Adrenal gland (tissue), 9 donors: ENCODE measurements at regions not wholly inside any gene's neighbourhood (a gene's known extent, or its start where the extent isn't known, plus 50 kb on each side); places are given as distances from the start of the nearest gene placed in this dataset.

Experiments
- DNase-seq, 7 donors: peaks; one replicate each; pipeline ENCODE4 v3.0.0-alpha.2; 2019 to 2020
- H3K27ac ChIP-seq, 5 donors: fragments of 200-600 bp; sonication (generic) in 4 of 5; 1 replicate in 3 of 5; 2 replicates in 2 of 5; pipeline versions ENCODE4 v1.5.1 to v1.8.0; 2016 to 2020; ENCODE audit warnings: mild to moderate bottlenecking in 1 of 5
- H3K27me3 ChIP-seq: fragments of 200-600 bp; 2 replicates; pipeline ENCODE4 v1.8.0; 2021
- H3K36me3 ChIP-seq, 2 donors: fragments of 200-600 bp; replicated peaks in 1 of 2; 1 replicate in 1 of 2; 2 replicates in 1 of 2; pipeline versions ENCODE4 v1.5.1 to v1.8.0; 2018 to 2022
- H3K4me1 ChIP-seq, 2 donors: fragments of 200-600 bp; replicated peaks in 1 of 2; 1 replicate in 1 of 2; 2 replicates in 1 of 2; pipeline versions ENCODE4 v1.5.1 to v1.8.0; 2018 to 2021
- H3K4me3 ChIP-seq, 4 donors: fragments of 200-600 bp; sonication (generic) in 3 of 4; one replicate each; pipeline ENCODE4 v1.5.1; 2016 to 2018
- H3K9me3 ChIP-seq, 3 donors: fragments of 200-600 bp; sonication (generic) in 1 of 3; replicated peaks in 1 of 3; 1 replicate in 2 of 3; 2 replicates in 1 of 3; pipeline versions ENCODE4 v1.5.1 to v1.8.0; 2016 to 2021
- POLR2A ChIP-seq, 2 donors: fragments of 450-650 bp; IDR thresholded peaks; one replicate each; pipeline ENCODE4 v1.6.1; 2017; ENCODE audit warnings: antibody characterized with exemption in 2 of 2, mild to moderate bottlenecking in 2 of 2, moderate library complexity in 1 of 2
- WGBS, 4 donors: extraction: QIAGEN DNeasy Blood & Tissue Kit in 2 of 4; methylation state at CpG; one replicate each; pipeline versions ENCODE4 v1.1.5 to v1.1.7; 2013 to 2017; 5-methylcytosine and 5-hydroxymethylcytosine counted together
- intact Hi-C, 2 donors: fragments of 100-400 bp; cut with DNase I; formaldehyde crosslinking; loops; one replicate each; pipeline versions ENCODE4 v1.14.1 to v1.15.0; 2022 to 2023
- TF ChIP-seq, protein P1 (sequence below), 6 experiments: fragments of 450-650 bp in 4 of 6; fragments of 200-600 bp in 2 of 6; sonication (generic) in 1 of 6; IDR thresholded peaks; 1 replicate in 5 of 6; 2 replicates in 1 of 6; pipeline versions ENCODE4 v1.5.1 to v1.8.0; 2016 to 2021; ENCODE audit warnings: antibody characterized with exemption in 6 of 6, mild to moderate bottlenecking in 2 of 6, moderate library complexity in 1 of 6
- donor health status: healthy with polysubstance abuse.
- donor health status: Bipolar disorder and iron deficiency.
- donor health status: DM: yes; HTN: yes; CAD: no.
- donor health status: DM: no; HTN: no; CAD: no.
- donor health status: DM: no; HTN: no; CAD: no.

DNA sequence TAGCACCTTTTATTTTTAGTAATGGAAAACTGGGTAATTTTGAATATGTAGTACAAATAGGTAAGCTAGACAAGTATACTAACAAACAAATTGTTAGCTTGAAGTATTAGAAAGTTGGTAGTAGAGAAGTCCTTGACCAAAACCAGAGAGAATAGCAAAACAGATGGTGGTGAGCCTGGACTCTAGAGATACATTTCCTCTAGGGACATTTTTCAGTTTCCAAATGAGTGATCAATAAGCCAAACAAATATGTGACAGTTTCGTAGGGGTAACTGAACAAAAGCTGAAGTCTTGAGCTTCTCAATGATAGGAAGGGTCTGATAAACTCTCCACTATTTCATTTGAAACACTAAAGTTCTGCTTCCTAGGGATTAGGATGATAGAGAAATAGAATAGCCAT is 692.0 kb upstream of the FAM98A start:
- no peak overlapping the region for H3K4me3 ChIP-seq
- intact Hi-C loops = no loop called here
- no peak overlapping the region for H3K27ac ChIP-seq
- H3K36me3 ChIP-seq = no peaks in the 10 kb centered on the region
- 41 to 58% (median 54%) methylated on average over 1 of the region's 1 CpG for WGBS, 4 donors
- TF ChIP-seq POLR2A (IDR thresholded peaks at IDR 0.05) = no peak
- TF ChIP-seq, protein P1, sequence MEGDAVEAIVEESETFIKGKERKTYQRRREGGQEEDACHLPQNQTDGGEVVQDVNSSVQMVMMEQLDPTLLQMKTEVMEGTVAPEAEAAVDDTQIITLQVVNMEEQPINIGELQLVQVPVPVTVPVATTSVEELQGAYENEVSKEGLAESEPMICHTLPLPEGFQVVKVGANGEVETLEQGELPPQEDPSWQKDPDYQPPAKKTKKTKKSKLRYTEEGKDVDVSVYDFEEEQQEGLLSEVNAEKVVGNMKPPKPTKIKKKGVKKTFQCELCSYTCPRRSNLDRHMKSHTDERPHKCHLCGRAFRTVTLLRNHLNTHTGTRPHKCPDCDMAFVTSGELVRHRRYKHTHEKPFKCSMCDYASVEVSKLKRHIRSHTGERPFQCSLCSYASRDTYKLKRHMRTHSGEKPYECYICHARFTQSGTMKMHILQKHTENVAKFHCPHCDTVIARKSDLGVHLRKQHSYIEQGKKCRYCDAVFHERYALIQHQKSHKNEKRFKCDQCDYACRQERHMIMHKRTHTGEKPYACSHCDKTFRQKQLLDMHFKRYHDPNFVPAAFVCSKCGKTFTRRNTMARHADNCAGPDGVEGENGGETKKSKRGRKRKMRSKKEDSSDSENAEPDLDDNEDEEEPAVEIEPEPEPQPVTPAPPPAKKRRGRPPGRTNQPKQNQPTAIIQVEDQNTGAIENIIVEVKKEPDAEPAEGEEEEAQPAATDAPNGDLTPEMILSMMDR (IDR thresholded peaks at IDR 0.05) = no peak
- H3K9me3 ChIP-seq = no peaks in the 10 kb centered on the region
- DNase-seq = no peak
- H3K27me3 ChIP-seq = no peaks in the 10 kb centered on the region
- no peaks in the 10 kb centered on the region for H3K4me1 ChIP-seq

DNA sequence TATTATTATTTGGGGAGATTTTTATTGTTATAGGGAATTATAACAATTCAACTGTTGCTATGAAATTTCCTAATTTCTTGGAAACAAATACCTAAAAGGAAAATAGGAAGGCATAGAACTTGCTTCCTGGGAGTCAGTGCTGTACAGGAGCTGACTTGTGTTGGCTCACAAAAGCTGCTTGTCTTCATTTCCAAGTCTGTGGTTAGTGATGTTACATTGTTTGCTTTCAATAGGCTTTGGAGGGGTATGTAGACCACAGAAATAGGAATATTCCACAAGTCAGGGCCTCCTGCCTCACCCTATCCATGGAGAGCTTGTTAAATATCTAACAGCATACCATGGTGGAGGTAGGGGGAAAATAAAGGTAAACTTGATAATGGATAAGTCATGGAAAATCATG is 688.9 kb upstream of the FAM98A start:
- no peaks in the 10 kb centered on the region for H3K4me1 ChIP-seq
- no peak overlapping the region for H3K27ac ChIP-seq
- H3K9me3 ChIP-seq = no peaks in the 10 kb centered on the region
- H3K27me3 ChIP-seq = no peaks in the 10 kb centered on the region
- TF ChIP-seq, protein P1 (IDR thresholded peaks at IDR 0.05) = no peak
- TF ChIP-seq POLR2A (IDR thresholded peaks at IDR 0.05) = no peak
- no peaks in the 10 kb centered on the region for H3K36me3 ChIP-seq
- DNase-seq = no peak
- H3K4me3 ChIP-seq = no peak overlapping the region
- intact Hi-C loops = no loop called here

DNA sequence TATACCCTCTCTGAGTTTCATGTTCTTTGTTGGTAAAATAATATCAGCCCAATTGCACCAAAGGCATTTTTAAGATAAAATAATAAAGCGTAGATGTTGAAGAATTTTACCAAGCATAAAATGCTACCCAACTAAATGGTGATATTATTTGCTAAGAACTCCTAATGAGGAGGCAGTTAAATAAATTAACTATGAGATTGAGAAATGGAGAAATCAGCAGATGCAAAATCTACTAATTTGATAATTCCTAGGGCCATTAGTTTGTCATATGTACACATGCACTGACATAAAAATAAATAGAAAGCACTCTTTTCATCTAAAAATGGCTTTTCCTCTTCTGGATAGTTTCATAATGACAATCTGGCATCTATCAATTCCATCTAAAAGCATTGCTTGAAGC is 681.5 kb upstream of the FAM98A start:
- Histone ChIP-seq H3K36me3 (no peaks in the 10 kb centered on the region), H3K27ac (no peak overlapping the region), H3K9me3 (no peaks in the 10 kb centered on the region), H3K27me3 (no peaks in the 10 kb centered on the region), H3K4me3 (no peak overlapping the region), H3K4me1 (no peaks in the 10 kb centered on the region)
- DNase-seq = no peak
- intact Hi-C loops = no loop called here
- 91 to 98% (median 97%) methylated on average over 1 of the region's 1 CpG for WGBS, 4 donors
- no peak for TF ChIP-seq POLR2A (IDR thresholded peaks at IDR 0.05)
- TF ChIP-seq, protein P1 (IDR thresholded peaks at IDR 0.05) = no peak

DNA sequence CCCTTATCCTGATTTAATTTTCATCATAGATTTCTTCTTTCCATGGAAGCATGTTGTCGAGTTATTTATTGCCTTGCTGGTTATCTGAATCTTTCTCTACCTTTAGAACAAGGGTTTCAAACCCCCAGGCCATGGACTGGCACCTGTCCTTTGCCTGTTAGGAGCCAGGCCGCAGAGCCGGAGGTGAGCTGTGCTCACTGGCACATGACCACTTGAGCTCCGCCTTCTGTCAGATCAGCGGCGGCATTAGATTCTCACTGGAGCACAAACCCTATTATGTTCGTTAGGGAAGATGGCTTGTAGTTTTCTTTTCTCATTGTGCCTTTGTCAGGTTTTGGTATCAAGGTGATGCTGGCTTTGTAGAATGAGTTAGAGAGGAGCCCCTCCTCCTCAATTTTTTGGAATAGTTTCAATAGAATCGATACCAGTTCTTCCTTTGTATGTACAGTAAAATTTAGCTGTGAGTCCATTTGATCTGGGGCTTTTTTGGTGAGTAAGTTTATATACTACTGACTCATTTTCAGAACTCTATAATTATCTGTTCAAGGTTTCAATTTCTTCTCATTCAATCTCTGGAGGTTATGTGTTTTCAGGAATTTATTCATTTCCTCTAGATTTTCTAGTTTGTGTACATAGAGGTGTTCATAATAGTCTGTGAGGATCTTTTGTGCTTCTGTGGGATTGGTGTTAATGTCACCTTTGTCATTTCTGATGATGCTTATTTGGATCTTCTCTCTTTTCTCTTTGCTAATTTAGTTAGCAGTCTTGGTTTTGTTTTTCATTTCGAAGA is 668.0 kb upstream of the FAM98A start:
- TF ChIP-seq, protein P1 (IDR thresholded peaks at IDR 0.05) = no peak
- no peak for TF ChIP-seq POLR2A (IDR thresholded peaks at IDR 0.05)
- 83 to 91% (median 85%) methylated on average over 9 of the region's 9 CpGs for WGBS, 4 donors
- Histone ChIP-seq H3K36me3 (no peaks in the 10 kb centered on the region), H3K9me3 (no peaks in the 10 kb centered on the region), H3K27me3 (no peaks in the 10 kb centered on the region), H3K4me1 (no peaks in the 10 kb centered on the region), H3K4me3 (no peak overlapping the region), H3K27ac (no peak overlapping the region)
- intact Hi-C loops = no loop called here
- DNase-seq = no peak
